ENCODE measurements at regions not wholly inside any gene's neighbourhood (a gene's known extent, or its start where the extent isn't known, plus 50 kb on each side); places are given as distances from the start of the nearest gene placed in this dataset. TPM values are rescaled to one million over a fixed set of nuclear protein-coding genes. Genes with fewer than 3 reads are reported as not detected.

Small RNA genes lying in the stretch of these regions (small RNA-seq; reads per million reads assigned to genes)
- gene RN7SKP35 (ENCODE audit: low read depth), result not detected
